Naive B cell (primary cell): ENCODE measurements at regions not wholly inside any gene's neighbourhood (a gene's known extent, or its start where the extent isn't known, plus 50 kb on each side); places are given as distances from the start of the nearest gene placed in this dataset.

Experiments used
- ATAC-seq, 2 donors: fragments of 150-1000 bp; cut with Tn5 transposase; 2 replicates each; pipeline ENCODE4 v1.10.0; 2021; ENCODE audit warnings: low read depth in 2 of 2, mild to moderate bottlenecking in 2 of 2, moderate library complexity in 2 of 2
- DNase-seq: peaks from one replicate; pipeline ENCODE4 v3.0.0; 2022
- H3K27ac Mint-ChIP-seq, 6 donors: one replicate each; pipeline ENCODE4 v1.8.0; 2020 to 2022; ENCODE audit warnings: mild to moderate bottlenecking in 6 of 6, mixed read lengths in 6 of 6, moderate library complexity in 5 of 6, inconsistent platforms in 2 of 6
- H3K27me3 Mint-ChIP-seq, 3 donors: one replicate each; pipeline ENCODE4 v1.8.0; 2021 to 2022; ENCODE audit warnings: mixed read lengths in 3 of 3, mild to moderate bottlenecking in 1 of 3
- H3K36me3 Mint-ChIP-seq, 2 donors: one replicate each; pipeline ENCODE4 v1.8.0; 2020 to 2022; ENCODE audit warnings: mixed read lengths in 2 of 2, inconsistent platforms in 1 of 2, mild to moderate bottlenecking in 1 of 2
- H3K4me1 Mint-ChIP-seq, 3 donors: one replicate each; pipeline ENCODE4 v1.8.0; 2020 to 2022; ENCODE audit warnings: mixed read lengths in 3 of 3, inconsistent platforms in 1 of 3, mild to moderate bottlenecking in 1 of 3, moderate library complexity in 1 of 3
- H3K4me3 Mint-ChIP-seq, 8 donors: one replicate each; pipeline ENCODE4 v1.8.0; 2020 to 2022; ENCODE audit warnings: mild to moderate bottlenecking in 8 of 8, mixed read lengths in 8 of 8, moderate library complexity in 8 of 8, inconsistent platforms in 2 of 8
- H3K9me3 Mint-ChIP-seq, 7 donors: one replicate each; pipeline ENCODE4 v1.8.0; 2020 to 2022; ENCODE audit warnings: mixed read lengths in 7 of 7, mild to moderate bottlenecking in 5 of 7, inconsistent platforms in 2 of 7, moderate library complexity in 1 of 7

DNA sequence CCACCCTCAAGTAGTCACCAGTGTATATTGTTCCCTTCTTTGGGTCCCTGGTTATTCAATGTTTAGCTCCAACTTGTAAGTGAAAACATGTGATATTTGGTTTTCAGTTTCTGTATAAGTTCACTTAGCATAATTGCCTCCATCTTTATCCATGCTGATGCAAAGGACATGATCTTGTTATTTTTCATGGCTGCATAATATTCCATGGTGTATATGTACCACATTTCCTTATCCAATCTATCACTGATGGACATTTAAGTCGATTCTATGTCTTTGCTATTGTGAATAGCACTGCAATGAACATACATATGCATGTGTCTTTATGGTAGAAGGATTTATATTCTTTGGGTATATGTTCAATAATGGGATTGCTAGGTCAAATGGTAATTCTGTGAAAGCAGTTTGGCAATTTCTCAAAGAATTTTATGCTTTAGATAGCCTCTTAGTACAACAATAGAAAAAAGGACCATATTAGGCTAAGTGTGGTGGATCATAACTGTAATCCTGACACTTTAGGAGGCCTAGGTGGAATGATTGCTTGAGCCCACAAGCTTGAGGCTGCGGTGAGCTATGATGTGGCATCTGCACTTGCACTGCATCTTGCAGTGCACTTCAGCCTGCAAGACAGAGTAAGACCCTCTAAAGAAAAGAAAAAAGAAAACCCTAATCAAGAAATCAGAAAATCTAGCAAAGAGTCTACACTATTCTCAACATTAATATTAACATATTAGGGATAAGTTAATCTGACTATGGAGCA is 468.5 kb upstream of the FAT3 start:
- DNase-seq (no peak), ATAC-seq (no peak)
- Mint-ChIP-seq H3K4me3 (no peak overlapping the region), H3K36me3 (no peaks in the 10 kb centered on the region), H3K4me1 (no peaks in the 10 kb centered on the region), H3K27ac (no peak overlapping the region), H3K27me3 (no peaks in the 10 kb centered on the region), H3K9me3 (peaks cover 0 to 15% (median 0%) of the 10 kb centered on the region in 7 donors)

GRCh38 chr11:91755526-91755925 is 469.1 kb upstream of the FAT3 start:
- DNase-seq (no peak), ATAC-seq (no peak)
- Mint-ChIP-seq H3K27me3 (no peaks in the 10 kb centered on the region), H3K4me3 (no peak overlapping the region), H3K27ac (no peak overlapping the region), H3K36me3 (no peaks in the 10 kb centered on the region), H3K9me3 (peaks cover 0 to 21% (median 0%) of the 10 kb centered on the region in 7 donors), H3K4me1 (no peaks in the 10 kb centered on the region)

- Mint-ChIP-seq H3K27me3 (no peaks in the 10 kb centered on the region), H3K36me3 (no peaks in the 10 kb centered on the region), H3K4me3 (no peak overlapping the region), H3K4me1 (no peaks in the 10 kb centered on the region), H3K9me3 (peaks cover 0 to 12% (median 0%) of the 10 kb centered on the region in 7 donors), H3K27ac (no peak overlapping the region)
- no peak for DNase-seq
- no peak for ATAC-seq
Observed at GRCh38 chr11:91749251-91749650, 475.4 kb upstream of the FAT3 start.

- Mint-ChIP-seq H3K4me3 (no peak overlapping the region), H3K4me1 (no peaks in the 10 kb centered on the region), H3K9me3 (peaks cover 0 to 10% (median 7%) of the 10 kb centered on the region in 7 donors), H3K27me3 (no peaks in the 10 kb centered on the region), H3K27ac (no peak overlapping the region), H3K36me3 (no peaks in the 10 kb centered on the region)
- no peak for DNase-seq
- no peak for ATAC-seq
Observed at GRCh38 chr11:91742155-91742554, 482.5 kb upstream of the FAT3 start.

GRCh38 chr11:91731051-91731450 is 493.6 kb upstream of the FAT3 start:
- H3K4me1 Mint-ChIP-seq: no peaks in the 10 kb centered on the region
- H3K27me3 Mint-ChIP-seq: no peaks in the 10 kb centered on the region
- no peak overlapping the region for H3K4me3 Mint-ChIP-seq
- H3K9me3 Mint-ChIP-seq: peaks cover 3 to 31% (median 10%) of the 10 kb centered on the region in 7 donors
- no peaks in the 10 kb centered on the region for H3K36me3 Mint-ChIP-seq
- no peak for ATAC-seq
- DNase-seq: no peak
- no peak overlapping the region for H3K27ac Mint-ChIP-seq

DNA sequence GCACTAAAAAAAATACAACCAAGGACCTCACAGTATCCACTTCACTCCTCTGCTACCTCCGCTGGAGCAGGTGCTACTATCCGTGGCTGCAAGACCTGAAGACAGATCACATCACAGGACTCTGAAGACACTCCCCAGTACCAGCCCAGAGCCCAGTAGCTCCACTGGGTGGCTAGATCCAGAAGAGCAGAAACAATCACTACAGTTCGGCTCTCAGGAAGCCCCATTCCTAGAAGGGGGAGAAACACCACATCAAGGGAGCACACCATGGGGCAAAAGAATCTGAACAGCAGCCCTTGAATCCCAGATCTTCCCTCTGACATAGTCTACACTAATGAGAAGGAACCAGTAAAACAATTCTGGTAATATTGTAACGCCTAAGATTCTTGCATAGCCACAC is 494.0 kb upstream of the FAT3 start:
- Mint-ChIP-seq H3K4me1 (no peaks in the 10 kb centered on the region), H3K4me3 (no peak overlapping the region), H3K27me3 (no peaks in the 10 kb centered on the region), H3K27ac (no peak overlapping the region), H3K9me3 (peaks cover 3 to 32% (median 7%) of the 10 kb centered on the region in 7 donors), H3K36me3 (no peaks in the 10 kb centered on the region)
- ATAC-seq (no peak), DNase-seq (no peak)

DNA sequence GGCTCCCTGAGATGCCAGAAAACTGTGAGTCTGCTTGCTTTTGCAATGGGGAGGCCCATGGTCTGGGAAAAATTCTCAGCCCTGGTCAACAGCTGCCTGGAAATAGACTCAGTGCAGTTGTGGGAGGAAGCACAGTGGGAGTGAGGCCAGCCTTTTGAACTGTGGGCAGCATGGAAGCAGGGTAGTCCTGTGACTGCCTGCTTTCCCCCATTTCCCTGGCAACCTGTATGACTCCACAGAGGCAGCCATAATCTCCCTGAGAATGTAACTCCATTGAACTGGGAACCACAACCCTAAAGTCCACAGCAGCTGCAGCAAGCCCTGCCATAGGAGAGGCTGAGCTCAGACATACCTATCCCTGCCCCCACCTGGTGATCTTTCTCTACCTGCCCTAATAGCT is 494.6 kb upstream of the FAT3 start:
- no peak overlapping the region for H3K4me3 Mint-ChIP-seq
- H3K9me3 Mint-ChIP-seq: peaks cover 2 to 27% (median 6%) of the 10 kb centered on the region in 7 donors
- H3K27ac Mint-ChIP-seq: no peak overlapping the region
- H3K36me3 Mint-ChIP-seq: no peaks in the 10 kb centered on the region
- no peaks in the 10 kb centered on the region for H3K4me1 Mint-ChIP-seq
- no peak for ATAC-seq
- no peak for DNase-seq
- H3K27me3 Mint-ChIP-seq: no peaks in the 10 kb centered on the region

- H3K27me3 Mint-ChIP-seq: no peaks in the 10 kb centered on the region
- H3K9me3 Mint-ChIP-seq: peaks cover 1 to 12% (median 4%) of the 10 kb centered on the region in 7 donors
- H3K4me3 Mint-ChIP-seq: no peak overlapping the region
- H3K36me3 Mint-ChIP-seq: no peaks in the 10 kb centered on the region
- no peak for ATAC-seq
- H3K4me1 Mint-ChIP-seq: no peaks in the 10 kb centered on the region
- H3K27ac Mint-ChIP-seq: no peak overlapping the region
- no peak for DNase-seq
Observed at GRCh38 chr11:91717169-91717568, 507.4 kb upstream of the FAT3 start.

GRCh38 chr11:91707652-91708482 is 516.8 kb upstream of the FAT3 start:
- Mint-ChIP-seq H3K9me3 (peaks cover 2 to 6% (median 3%) of the 10 kb centered on the region in 7 donors), H3K27me3 (no peaks in the 10 kb centered on the region), H3K4me3 (no peak overlapping the region), H3K27ac (no peak overlapping the region), H3K4me1 (no peaks in the 10 kb centered on the region), H3K36me3 (no peaks in the 10 kb centered on the region)
- ATAC-seq: no peak
- no peak for DNase-seq

DNA sequence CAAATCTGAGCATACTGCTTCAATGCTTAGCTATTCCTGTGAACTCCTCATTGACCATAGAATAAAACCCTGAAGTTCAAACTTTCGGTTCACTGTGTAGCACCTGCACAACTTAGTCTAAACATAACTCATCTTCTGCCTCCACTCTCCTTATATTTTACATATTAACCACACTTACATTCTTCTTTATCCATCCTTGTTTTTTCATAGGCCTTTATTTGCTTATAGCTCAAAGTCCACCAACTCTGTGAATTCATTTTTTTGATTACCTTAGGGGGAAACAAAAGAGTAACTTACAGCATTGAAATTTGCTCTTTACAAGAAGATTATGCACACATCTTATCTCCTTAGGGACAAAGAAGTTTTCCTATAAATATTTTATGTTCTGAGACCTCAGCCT is 521.6 kb upstream of the FAT3 start:
- H3K9me3 Mint-ChIP-seq: peaks cover 0 to 6% (median 2%) of the 10 kb centered on the region in 7 donors
- DNase-seq (no peak), ATAC-seq (no peak)
- H3K4me1 Mint-ChIP-seq: no peaks in the 10 kb centered on the region
- H3K27ac Mint-ChIP-seq: no peak overlapping the region
- H3K27me3 Mint-ChIP-seq: no peaks in the 10 kb centered on the region
- H3K36me3 Mint-ChIP-seq: no peaks in the 10 kb centered on the region
- no peak overlapping the region for H3K4me3 Mint-ChIP-seq

DNA sequence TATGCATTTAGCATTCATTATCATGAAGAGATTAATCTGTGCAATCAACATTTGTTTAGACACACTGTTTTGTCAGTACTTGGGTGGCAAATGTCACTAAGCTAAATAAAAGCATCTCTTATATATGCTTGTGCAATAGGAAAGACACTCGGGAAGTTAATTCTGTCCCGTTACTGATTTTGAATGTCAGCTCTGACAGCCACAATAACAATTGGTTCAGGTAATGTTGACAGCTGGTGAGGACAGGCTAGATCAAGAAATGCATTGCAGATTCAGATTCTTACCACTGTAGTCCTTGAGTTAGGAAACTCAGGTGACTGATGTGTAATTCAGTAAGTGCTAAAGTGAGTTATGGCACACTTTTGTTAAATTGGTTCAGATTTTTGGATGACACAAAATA is 523.8 kb upstream of the FAT3 start:
- H3K27ac Mint-ChIP-seq: no peak overlapping the region
- peaks cover 0 to 6% (median 2%) of the 10 kb centered on the region in 7 donors for H3K9me3 Mint-ChIP-seq
- no peaks in the 10 kb centered on the region for H3K36me3 Mint-ChIP-seq
- H3K4me1 Mint-ChIP-seq: no peaks in the 10 kb centered on the region
- DNase-seq: no peak
- H3K27me3 Mint-ChIP-seq: no peaks in the 10 kb centered on the region
- ATAC-seq: no peak
- H3K4me3 Mint-ChIP-seq: no peak overlapping the region

DNA sequence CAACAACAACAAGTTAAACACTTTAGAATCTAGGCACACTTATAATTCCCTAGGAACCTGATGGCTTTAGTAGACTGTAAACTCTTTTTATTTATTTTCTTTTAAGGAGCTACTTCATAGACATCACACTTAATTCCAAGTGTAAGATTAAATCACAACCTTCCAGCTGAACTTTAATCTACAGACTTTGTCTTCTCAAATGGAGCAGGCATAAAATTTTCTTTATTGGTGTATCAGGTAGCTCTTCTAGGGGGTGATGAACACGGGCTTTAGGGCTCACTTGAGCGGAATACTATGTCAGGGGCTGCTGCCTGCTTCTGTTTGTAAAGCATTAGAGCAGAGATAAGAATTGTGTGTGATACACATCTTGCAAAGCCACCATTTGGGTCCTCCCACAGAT is 525.8 kb upstream of the FAT3 start:
- H3K27me3 Mint-ChIP-seq: no peaks in the 10 kb centered on the region
- H3K36me3 Mint-ChIP-seq: no peaks in the 10 kb centered on the region
- DNase-seq (no peak), ATAC-seq (no peak)
- H3K27ac Mint-ChIP-seq: no peak overlapping the region
- H3K4me1 Mint-ChIP-seq: no peaks in the 10 kb centered on the region
- no peak overlapping the region for H3K4me3 Mint-ChIP-seq
- peaks cover 0 to 9% (median 2%) of the 10 kb centered on the region in 7 donors for H3K9me3 Mint-ChIP-seq

- Mint-ChIP-seq H3K4me1 (no peaks in the 10 kb centered on the region), H3K9me3 (peaks cover 0 to 9% (median 1%) of the 10 kb centered on the region in 7 donors), H3K36me3 (no peaks in the 10 kb centered on the region), H3K4me3 (no peak overlapping the region), H3K27ac (no peak overlapping the region), H3K27me3 (no peaks in the 10 kb centered on the region)
- DNase-seq: no peak
- no peak for ATAC-seq
Observed at GRCh38 chr11:91694331-91694730, 530.3 kb upstream of the FAT3 start.

GRCh38 chr11:91691872-91692271 is 532.7 kb upstream of the FAT3 start:
- no peak for ATAC-seq
- H3K9me3 Mint-ChIP-seq: peaks cover 0 to 13% (median 1%) of the 10 kb centered on the region in 7 donors
- H3K27me3 Mint-ChIP-seq: no peaks in the 10 kb centered on the region
- no peak for DNase-seq
- H3K4me3 Mint-ChIP-seq: no peak overlapping the region
- no peak overlapping the region for H3K27ac Mint-ChIP-seq
- no peaks in the 10 kb centered on the region for H3K4me1 Mint-ChIP-seq
- no peaks in the 10 kb centered on the region for H3K36me3 Mint-ChIP-seq
